Suppressor macrophage treated with lipopolysaccharide for 4 hours (primary cell): ENCODE measurements at regions not wholly inside any gene's neighbourhood (a gene's known extent, or its start where the extent isn't known, plus 50 kb on each side); places are given as distances from the start of the nearest gene placed in this dataset.
"Not testable (repeated sequence)": the region's sequence is repeated elsewhere in the genome, so short reads cannot be mapped to it uniquely, and the experiment has no call there.

Source experiments
- DNase-seq: peaks from one replicate; pipeline ENCODE4 v3.0.0-alpha.2; 2020

- no peak for DNase-seq
These were observed 76.2 kb upstream of the ADPGK start for GRCh38 chr15:72859757-72860145.

- DNase-seq = no peak
These were observed 75.6 kb upstream of the ADPGK start for GRCh38 chr15:72859017-72859756.

GRCh38 chr15:72858205-72858604 lies 74.6 kb upstream of the ADPGK start:
- DNase-seq = no peak

- no peak for DNase-seq
These were observed 73.9 kb upstream of the ADPGK start for GRCh38 chr15:72857331-72858063.

- no peak for DNase-seq
These were observed 73.0 kb upstream of the ADPGK start for GRCh38 chr15:72856549-72857040.

GRCh38 chr15:72855791-72856190 lies 72.2 kb upstream of the ADPGK start:
- no peak for DNase-seq

GRCh38 chr15:72852273-72852672 lies 68.7 kb upstream of the ADPGK start:
- no peak for DNase-seq

- no peak for DNase-seq
These were observed 68.0 kb upstream of the ADPGK start for GRCh38 chr15:72851586-72851985.

GRCh38 chr15:72850833-72851232 lies 67.3 kb upstream of the ADPGK start:
- DNase-seq = peak; percentile 1

GRCh38 chr15:72847806-72848205 lies 64.2 kb upstream of the ADPGK start:
- DNase-seq = no peak

- no peak for DNase-seq
These were observed 63.5 kb upstream of the ADPGK start for GRCh38 chr15:72847033-72847432.

GRCh38 chr15:72845981-72846383 lies 62.4 kb upstream of the ADPGK start:
- DNase-seq = no peak

GRCh38 chr15:72844067-72844466 lies 60.5 kb upstream of the ADPGK start:
- no peak for DNase-seq

GRCh38 chr15:72843340-72843739 lies 59.8 kb upstream of the ADPGK start:
- not testable (repeated sequence) for DNase-seq

- no peak for DNase-seq
These were observed 56.6 kb upstream of the ADPGK start for GRCh38 chr15:72840114-72840513.

- DNase-seq = peak; percentile 71
These were observed 54.8 kb upstream of the ADPGK start for GRCh38 chr15:72838311-72838731.

- no peak for DNase-seq
These were observed 53.2 kb upstream of the ADPGK start for GRCh38 chr15:72836676-72837330.

- DNase-seq = no peak
These were observed 51.8 kb upstream of the ADPGK start for GRCh38 chr15:72835294-72835890.

- DNase-seq = no peak
These were observed 50.0 kb upstream of the ADPGK start for GRCh38 chr15:72833561-72833960.
